Caco-2 (cell line): ENCODE measurements at regions not wholly inside any gene's neighbourhood (a gene's known extent, or its start where the extent isn't known, plus 50 kb on each side); places are given as distances from the start of the nearest gene placed in this dataset.

ENCODE experiments used
- BruUV-seq: library from RNA; stranded (reverse); fragments of 400-500 nt; replicated peaks from 2 replicates; lab custom pipeline; 2021; lab: Mats Ljungman, UMichigan
- CTCF ChIA-PET: fragments of 300-600 bp; sonication (Branson Sonifier 250); formaldehyde crosslinking; loops from one replicate; lab custom pipeline; 2022; ENCODE audit warnings: antibody characterized with exemption; lab: Charles Lee
- POLR2A ChIA-PET: fragments of 300-600 bp; sonication (Branson Sonifier 250); formaldehyde crosslinking; loops from one replicate; lab custom pipeline; 2022; ENCODE audit warnings: antibody characterized with exemption; lab: Charles Lee
- DNase-seq, 2 experiments: peaks; one replicate each; pipeline versions ENCODE4 v3.0.0 to v3.0.0-alpha.2; 2020 to 2022
- H3K27me3 ChIP-seq: replicated peaks from 2 replicates; pipeline ENCODE4 v1.6.0; 2011; ENCODE audit warnings: low read length; ENCODE audit not compliant: control insufficient read depth, insufficient read depth
- H3K36me3 ChIP-seq: 2 replicates; pipeline ENCODE4 v1.5.1; 2011; ENCODE audit warnings: low read length; ENCODE audit not compliant: control insufficient read depth, insufficient read depth
- H3K4me1 ChIP-seq: fragments of 250-450 bp; sonication (Bioruptor Pico); 2 replicates; pipeline ENCODE4 v1.5.1; 2020; ENCODE audit warnings: mild to moderate bottlenecking
- H3K4me3 ChIP-seq: 2 replicates; pipeline ENCODE4 v1.5.1; 2011; ENCODE audit warnings: low read depth, mild to moderate bottlenecking, control low read depth, low read length
- H3K9me3 ChIP-seq: fragments of 250-450 bp; sonication (Bioruptor Pico); 2 replicates; pipeline ENCODE4 v1.5.1; 2020; ENCODE audit warnings: mild to moderate bottlenecking, moderate library complexity
- H3K27ac Mint-ChIP-seq: one replicate; pipeline ENCODE4 v1.8.0; 2022; ENCODE audit warnings: mixed read lengths; ENCODE audit not compliant: unreplicated experiment
- H3K27me3 Mint-ChIP-seq: one replicate; pipeline ENCODE4 v1.8.0; 2022; ENCODE audit warnings: mixed read lengths; ENCODE audit not compliant: insufficient read depth, unreplicated experiment
- H3K36me3 Mint-ChIP-seq: one replicate; pipeline ENCODE4 v1.8.0; 2022; ENCODE audit warnings: mild to moderate bottlenecking, mixed read lengths; ENCODE audit not compliant: insufficient read depth, unreplicated experiment
- H3K4me1 Mint-ChIP-seq: one replicate; pipeline ENCODE4 v1.8.0; 2022; ENCODE audit warnings: low read depth, mixed read lengths; ENCODE audit not compliant: unreplicated experiment
- H3K4me3 Mint-ChIP-seq: one replicate; pipeline ENCODE4 v1.8.0; 2022; ENCODE audit warnings: mild to moderate bottlenecking, moderate library complexity, mixed read lengths; ENCODE audit not compliant: unreplicated experiment
- H3K9me3 Mint-ChIP-seq: one replicate; pipeline ENCODE4 v1.8.0; 2022; ENCODE audit warnings: mixed read lengths; ENCODE audit not compliant: unreplicated experiment
- intact Hi-C: fragments of 100-400 bp; cut with micrococcal nuclease; formaldehyde crosslinking; loops from one replicate; pipeline ENCODE4 v1.10.0; 2022; ENCODE audit not compliant: unreplicated experiment
- TF ChIP-seq, protein P1 (sequence below), 2 experiments: fragments of 200-600 bp in 1 of 2; IDR thresholded peaks; 1 replicate in 1 of 2; 2 replicates in 1 of 2; pipeline versions ENCODE4 v1.5.1 to v1.8.0; 2011 to 2022; ENCODE audit warnings: antibody characterized with exemption in 1 of 2, control low read depth in 1 of 2, inconsistent platforms in 1 of 2, low read depth in 1 of 2, low read length in 1 of 2, mild to moderate bottlenecking in 1 of 2, moderate library complexity in 1 of 2; ENCODE audit not compliant: insufficient read depth in 1 of 2, severe bottlenecking in 1 of 2, unreplicated experiment in 1 of 2

DNA sequence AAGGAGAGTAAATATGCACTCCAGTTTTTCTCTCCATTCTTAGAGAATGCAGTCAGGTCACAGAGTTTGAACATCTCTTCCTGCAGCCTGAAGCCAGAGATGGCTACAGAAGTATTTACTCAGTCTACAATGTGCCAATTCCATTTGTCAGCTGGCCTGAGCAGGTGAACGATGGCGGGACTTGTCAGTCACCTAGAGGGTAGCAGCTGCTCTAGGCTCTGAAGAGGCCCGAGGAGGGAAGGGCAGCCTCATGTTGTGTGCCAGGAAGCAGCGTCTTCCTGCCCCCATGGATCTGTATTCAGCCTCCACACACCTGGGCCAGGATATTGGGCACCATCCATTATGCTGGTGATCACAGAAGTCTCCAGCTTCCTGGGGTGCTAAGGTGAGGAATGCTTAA, 316.7 kb upstream of the CHAC2 start:
- no peaks in the 10 kb centered on the region for H3K9me3 ChIP-seq
- CTCF ChIA-PET: no interaction called here
- Mint-ChIP-seq H3K27ac (no peak overlapping the region), H3K27me3 (peaks cover 4% of the 10 kb centered on the region), H3K4me3 (no peak overlapping the region), H3K36me3 (no peaks in the 10 kb centered on the region), H3K4me1 (peaks cover 7% of the 10 kb centered on the region), H3K9me3 (peaks cover 9% of the 10 kb centered on the region)
- POLR2A ChIA-PET: no interaction called here
- no peaks in the 10 kb centered on the region for H3K4me1 ChIP-seq
- no TSS peak for BruUV-seq
- H3K4me3 ChIP-seq: no peak overlapping the region
- TF ChIP-seq, protein P1, sequence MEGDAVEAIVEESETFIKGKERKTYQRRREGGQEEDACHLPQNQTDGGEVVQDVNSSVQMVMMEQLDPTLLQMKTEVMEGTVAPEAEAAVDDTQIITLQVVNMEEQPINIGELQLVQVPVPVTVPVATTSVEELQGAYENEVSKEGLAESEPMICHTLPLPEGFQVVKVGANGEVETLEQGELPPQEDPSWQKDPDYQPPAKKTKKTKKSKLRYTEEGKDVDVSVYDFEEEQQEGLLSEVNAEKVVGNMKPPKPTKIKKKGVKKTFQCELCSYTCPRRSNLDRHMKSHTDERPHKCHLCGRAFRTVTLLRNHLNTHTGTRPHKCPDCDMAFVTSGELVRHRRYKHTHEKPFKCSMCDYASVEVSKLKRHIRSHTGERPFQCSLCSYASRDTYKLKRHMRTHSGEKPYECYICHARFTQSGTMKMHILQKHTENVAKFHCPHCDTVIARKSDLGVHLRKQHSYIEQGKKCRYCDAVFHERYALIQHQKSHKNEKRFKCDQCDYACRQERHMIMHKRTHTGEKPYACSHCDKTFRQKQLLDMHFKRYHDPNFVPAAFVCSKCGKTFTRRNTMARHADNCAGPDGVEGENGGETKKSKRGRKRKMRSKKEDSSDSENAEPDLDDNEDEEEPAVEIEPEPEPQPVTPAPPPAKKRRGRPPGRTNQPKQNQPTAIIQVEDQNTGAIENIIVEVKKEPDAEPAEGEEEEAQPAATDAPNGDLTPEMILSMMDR (IDR thresholded peaks at IDR 0.05; ENCODE audit: insufficient read depth in 1 of 2, low read depth in 1 of 2, low read length in 1 of 2, severe bottlenecking in 1 of 2, unreplicated experiment in 1 of 2): no peak
- intact Hi-C loops: no loop called here
- DNase-seq: no peak
- no peaks in the 10 kb centered on the region for H3K36me3 ChIP-seq
- H3K27me3 ChIP-seq: no peaks in the 10 kb centered on the region

DNA sequence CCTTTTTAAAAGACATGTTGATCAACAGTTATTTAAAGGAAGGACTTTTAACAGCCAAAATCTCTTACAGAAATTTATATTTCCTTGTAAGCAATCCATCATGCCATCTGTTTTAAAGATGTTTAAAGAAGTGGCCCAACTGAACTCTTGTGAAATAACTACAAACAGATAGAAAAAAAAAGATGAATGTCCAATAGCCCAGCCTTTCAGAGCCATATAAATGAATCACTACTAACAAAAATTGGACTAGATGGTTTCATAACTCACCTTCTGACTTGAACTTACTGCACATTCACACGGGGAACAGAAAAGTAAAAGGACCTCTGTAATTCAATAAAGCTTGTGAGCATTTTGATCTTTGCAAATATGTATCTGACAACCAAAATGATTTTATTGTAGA, 319.0 kb upstream of the CHAC2 start:
- intact Hi-C loops: no loop called here
- Histone ChIP-seq H3K4me1 (no peaks in the 10 kb centered on the region), H3K36me3 (no peaks in the 10 kb centered on the region), H3K9me3 (no peaks in the 10 kb centered on the region), H3K4me3 (no peak overlapping the region), H3K27me3 (no peaks in the 10 kb centered on the region)
- Mint-ChIP-seq H3K36me3 (no peaks in the 10 kb centered on the region), H3K4me1 (no peaks in the 10 kb centered on the region), H3K4me3 (no peak overlapping the region), H3K27me3 (peaks cover 9% of the 10 kb centered on the region), H3K27ac (no peak overlapping the region), H3K9me3 (no peaks in the 10 kb centered on the region)
- POLR2A ChIA-PET: no interaction called here
- no TSS peak for BruUV-seq
- TF ChIP-seq, protein P1 (IDR thresholded peaks at IDR 0.05; ENCODE audit: insufficient read depth in 1 of 2, low read depth in 1 of 2, low read length in 1 of 2, severe bottlenecking in 1 of 2, unreplicated experiment in 1 of 2): no peak
- DNase-seq: no peak
- CTCF ChIA-PET: no interaction called here

DNA sequence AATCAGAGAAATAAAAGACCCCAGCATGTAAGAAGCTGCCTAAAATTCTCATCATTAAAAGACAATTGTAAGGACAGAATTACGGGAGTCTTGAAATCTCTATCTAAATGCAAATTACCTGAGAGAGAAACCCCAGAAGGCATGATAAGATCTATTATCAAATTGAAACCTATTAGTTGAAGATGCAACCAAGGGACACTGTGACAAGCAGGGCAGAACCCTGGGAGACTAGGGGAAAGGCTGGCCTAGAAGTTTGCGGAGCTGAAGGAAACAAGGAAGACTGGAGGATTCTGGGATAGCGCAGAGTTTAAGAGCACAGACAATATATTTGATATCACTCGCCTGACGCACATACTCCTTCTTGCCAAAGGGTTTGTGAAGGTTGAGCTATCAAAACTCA, 319.5 kb upstream of the CHAC2 start:
- no peak for DNase-seq
- TF ChIP-seq, protein P1 (IDR thresholded peaks at IDR 0.05; ENCODE audit: insufficient read depth in 1 of 2, low read depth in 1 of 2, low read length in 1 of 2, severe bottlenecking in 1 of 2, unreplicated experiment in 1 of 2): no peak
- H3K27ac Mint-ChIP-seq: no peak overlapping the region
- H3K9me3 Mint-ChIP-seq: no peaks in the 10 kb centered on the region
- no peak overlapping the region for H3K4me3 Mint-ChIP-seq
- no peaks in the 10 kb centered on the region for H3K4me1 ChIP-seq
- no TSS peak for BruUV-seq
- POLR2A ChIA-PET: no interaction called here
- no peaks in the 10 kb centered on the region for H3K9me3 ChIP-seq
- no peaks in the 10 kb centered on the region for H3K27me3 ChIP-seq
- H3K36me3 ChIP-seq: no peaks in the 10 kb centered on the region
- intact Hi-C loops: no loop called here
- H3K36me3 Mint-ChIP-seq: no peaks in the 10 kb centered on the region
- no peak overlapping the region for H3K4me3 ChIP-seq
- no peaks in the 10 kb centered on the region for H3K4me1 Mint-ChIP-seq
- CTCF ChIA-PET: no interaction called here
- H3K27me3 Mint-ChIP-seq: peaks cover 9% of the 10 kb centered on the region
